ENCODE measurements at regions not wholly inside any gene's neighbourhood (a gene's known extent, or its start where the extent isn't known, plus 50 kb on each side); places are given as distances from the start of the nearest gene placed in this dataset.

- TF ChIP-seq YY1 (IDR thresholded peaks at IDR 0.05; ENCODE audit: borderline replicate concordance in 1 of 3, control insufficient read depth in 1 of 3, extremely low read depth in 1 of 3, insufficient read depth in 3 of 3, insufficient read length in 1 of 3, insufficient replicate concordance in 2 of 3, low read depth in 1 of 3, low read length in 2 of 3) (no peak), ZFP30 (CRISPR knock-in tag; IDR thresholded peaks at IDR 0.05; ENCODE audit: borderline replicate concordance) (no peak), BCL6 (CRISPR knock-in tag; IDR thresholded peaks at IDR 0.05) (no peak), SAFB2 (IDR thresholded peaks at IDR 0.05; ENCODE audit: borderline replicate concordance, low read depth, low read length, severe bottlenecking) (no peak), ARID2 (IDR thresholded peaks at IDR 0.05) (no peak), GTF2A2 (tag; IDR thresholded peaks at IDR 0.05) (no peak), DDX20 (tag; IDR thresholded peaks at IDR 0.05; ENCODE audit: low read depth) (no peak), BHLHE40 (IDR thresholded peaks at IDR 0.05; ENCODE audit: low read length) (no peak), RFX1 (IDR thresholded peaks at IDR 0.05) (no peak), HOXB6 (CRISPR knock-in tag; IDR thresholded peaks at IDR 0.05; ENCODE audit: borderline replicate concordance) (no peak), C11orf30 (IDR thresholded peaks at IDR 0.05; ENCODE audit: low read depth) (no peak), ZKSCAN3 (CRISPR knock-in tag; IDR thresholded peaks at IDR 0.05) (no peak)
- TF ChIP-seq, protein P1, sequence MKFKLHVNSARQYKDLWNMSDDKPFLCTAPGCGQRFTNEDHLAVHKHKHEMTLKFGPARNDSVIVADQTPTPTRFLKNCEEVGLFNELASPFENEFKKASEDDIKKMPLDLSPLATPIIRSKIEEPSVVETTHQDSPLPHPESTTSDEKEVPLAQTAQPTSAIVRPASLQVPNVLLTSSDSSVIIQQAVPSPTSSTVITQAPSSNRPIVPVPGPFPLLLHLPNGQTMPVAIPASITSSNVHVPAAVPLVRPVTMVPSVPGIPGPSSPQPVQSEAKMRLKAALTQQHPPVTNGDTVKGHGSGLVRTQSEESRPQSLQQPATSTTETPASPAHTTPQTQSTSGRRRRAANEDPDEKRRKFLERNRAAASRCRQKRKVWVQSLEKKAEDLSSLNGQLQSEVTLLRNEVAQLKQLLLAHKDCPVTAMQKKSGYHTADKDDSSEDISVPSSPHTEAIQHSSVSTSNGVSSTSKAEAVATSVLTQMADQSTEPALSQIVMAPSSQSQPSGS (CRISPR knock-in tag; IDR thresholded peaks at IDR 0.05): no peak
These were observed 209.5 kb downstream of the EBLN2 start (continued) for GRCh38 chr3:73270839-73271483.

Data from K562 (cell line).